ENCODE measurements at regions not wholly inside any gene's neighbourhood (a gene's known extent, or its start where the extent isn't known, plus 50 kb on each side); places are given as distances from the start of the nearest gene placed in this dataset.
"Not testable (repeated sequence)": the region's sequence is repeated elsewhere in the genome, so short reads cannot be mapped to it uniquely, and the experiment has no call there.

DNA sequence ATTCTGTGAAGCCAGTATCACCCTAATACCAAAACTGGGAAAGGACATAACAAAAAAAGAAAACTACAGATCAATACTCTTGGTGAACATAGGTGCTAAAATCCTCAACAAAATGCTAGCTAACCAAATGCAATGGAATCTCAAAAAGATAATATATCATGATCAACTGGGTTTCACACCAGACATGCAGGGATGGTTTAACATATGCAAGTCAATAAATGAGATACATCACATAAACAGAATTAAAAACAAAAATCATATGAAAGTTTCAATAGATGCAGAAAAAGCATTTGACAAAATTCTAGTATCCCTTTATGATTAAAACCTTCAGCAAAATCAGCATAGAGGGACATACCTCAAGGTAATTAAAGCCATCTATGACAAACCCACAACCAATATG lies 198.2 kb upstream of the NDUFV2 start:
- no peak overlapping the region for H3K4me3 Mint-ChIP-seq
- DNase-seq: no peak
- no peak overlapping the region for H3K27ac Mint-ChIP-seq
- CTCF ChIA-PET: no interaction called here
- peaks cover 17% of the 10 kb centered on the region for H3K27me3 Mint-ChIP-seq
- H3K36me3 Mint-ChIP-seq (ENCODE audit: low read depth): no peaks in the 10 kb centered on the region
- peaks cover 2% of the 10 kb centered on the region for H3K9me3 Mint-ChIP-seq
- no peaks in the 10 kb centered on the region for H3K4me1 Mint-ChIP-seq
- POLR2A ChIA-PET: no interaction called here

DNA sequence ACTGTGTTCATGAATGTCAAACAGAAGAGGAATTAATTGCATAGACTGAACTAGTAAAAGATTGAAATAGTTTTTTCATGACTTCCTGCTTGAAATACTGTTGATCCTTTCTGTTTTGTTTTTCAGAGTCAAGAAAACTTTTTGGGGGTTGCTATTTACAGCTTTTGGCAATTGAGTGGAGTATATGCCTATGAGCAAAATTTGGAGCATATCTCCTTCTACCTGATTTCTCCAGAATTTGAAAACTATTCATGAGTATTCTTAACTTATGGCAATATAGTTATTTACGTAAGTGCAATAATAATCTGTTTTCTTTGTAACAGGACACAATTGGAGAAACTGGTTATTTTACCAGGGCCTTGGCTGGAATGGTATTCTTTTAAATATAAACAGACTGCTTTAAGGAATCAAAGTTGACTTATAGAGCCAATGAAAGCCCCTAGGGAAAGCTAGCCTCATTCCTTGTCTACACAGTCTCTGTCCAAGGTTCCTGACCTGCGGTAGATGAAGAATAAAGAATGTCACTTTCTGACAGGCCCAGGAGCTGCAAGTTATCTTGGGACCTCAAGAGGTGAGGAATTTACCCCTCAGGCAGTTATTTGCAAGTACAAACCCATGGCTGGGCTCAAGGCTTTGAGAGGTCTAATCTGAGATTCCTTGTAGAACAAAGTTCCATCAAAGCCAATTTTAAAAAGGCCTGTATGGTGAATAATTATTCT lies 193.5 kb upstream of the NDUFV2 start:
- no peak overlapping the region for H3K4me3 Mint-ChIP-seq
- POLR2A ChIA-PET: no interaction called here
- H3K27ac Mint-ChIP-seq: no peak overlapping the region
- peaks cover 4% of the 10 kb centered on the region for H3K9me3 Mint-ChIP-seq
- no peak for DNase-seq
- peaks cover 3% of the 10 kb centered on the region for H3K4me1 Mint-ChIP-seq
- peaks cover 4% of the 10 kb centered on the region for H3K27me3 Mint-ChIP-seq
- no peaks in the 10 kb centered on the region for H3K36me3 Mint-ChIP-seq (ENCODE audit: low read depth)
- CTCF ChIA-PET: interaction anchor here (0.7 kb wide), 1 partner anchor 13 kb away, joined by 3 read pairs; no protein-coding TSS in a partner anchor

DNA sequence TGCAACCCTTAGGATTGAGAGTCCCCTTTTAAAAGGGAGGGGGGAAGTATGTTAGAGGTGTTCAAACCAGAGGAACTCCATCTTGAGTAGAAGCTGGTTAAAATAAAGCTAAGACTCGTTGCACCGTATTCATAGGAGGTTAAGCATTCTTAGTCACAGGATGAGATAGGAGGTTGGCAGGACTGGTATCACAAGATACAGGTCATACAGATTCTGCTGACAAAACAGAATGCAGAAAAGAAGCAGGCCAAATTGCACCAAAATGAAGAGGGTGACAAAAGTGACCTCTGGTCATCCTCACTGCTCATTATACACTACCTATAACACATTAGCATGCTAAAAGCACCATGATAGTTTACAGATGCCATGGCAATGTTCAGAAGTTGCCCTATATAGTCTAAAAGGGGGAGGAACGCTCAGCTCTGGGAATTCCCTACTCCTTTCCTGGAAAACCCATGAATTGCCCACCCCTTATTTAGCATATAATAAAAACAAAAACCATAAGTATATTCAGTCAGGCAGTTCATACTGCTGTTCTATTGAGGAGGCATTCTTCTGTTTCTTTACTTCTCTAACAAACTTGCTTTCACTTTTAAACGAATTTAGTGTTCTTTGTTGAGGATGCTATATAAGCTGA lies 192.2 kb upstream of the NDUFV2 start:
- no peak overlapping the region for H3K27ac Mint-ChIP-seq
- peaks cover 4% of the 10 kb centered on the region for H3K9me3 Mint-ChIP-seq
- no peak for DNase-seq
- CTCF ChIA-PET: no interaction called here
- POLR2A ChIA-PET: no interaction called here
- H3K4me3 Mint-ChIP-seq: no peak overlapping the region
- no peaks in the 10 kb centered on the region for H3K36me3 Mint-ChIP-seq (ENCODE audit: low read depth)
- peaks cover 3% of the 10 kb centered on the region for H3K4me1 Mint-ChIP-seq
- peaks cover 2% of the 10 kb centered on the region for H3K27me3 Mint-ChIP-seq

- no peak for DNase-seq
- CTCF ChIA-PET: no interaction called here
- Mint-ChIP-seq H3K27ac (no peak overlapping the region), H3K4me1 (peaks cover 3% of the 10 kb centered on the region), H3K27me3 (peaks cover 4% of the 10 kb centered on the region), H3K4me3 (no peak overlapping the region), H3K9me3 (peaks cover 4% of the 10 kb centered on the region), H3K36me3 (ENCODE audit: low read depth) (no peaks in the 10 kb centered on the region)
- POLR2A ChIA-PET: no interaction called here
Observed at GRCh38 chr18:8910843-8911242, 191.7 kb upstream of the NDUFV2 start.

GRCh38 chr18:8911408-8912340 lies 190.8 kb upstream of the NDUFV2 start:
- H3K36me3 Mint-ChIP-seq (ENCODE audit: low read depth): no peaks in the 10 kb centered on the region
- no peak overlapping the region for H3K27ac Mint-ChIP-seq
- H3K27me3 Mint-ChIP-seq: peaks cover 4% of the 10 kb centered on the region

GRCh38 chr18:8912348-8913326 lies 189.9 kb upstream of the NDUFV2 start:
- POLR2A ChIA-PET: no interaction called here
- Mint-ChIP-seq H3K27ac (no peak overlapping the region), H3K4me1 (peaks cover 6% of the 10 kb centered on the region), H3K9me3 (peaks cover 2% of the 10 kb centered on the region), H3K27me3 (peaks cover 4% of the 10 kb centered on the region), H3K4me3 (no peak overlapping the region), H3K36me3 (ENCODE audit: low read depth) (no peaks in the 10 kb centered on the region)
- CTCF ChIA-PET: no interaction called here
- DNase-seq: no peak

More at GRCh38 chr18:8911408-8912340, 190.8 kb upstream of the NDUFV2 start:
- peaks cover 2% of the 10 kb centered on the region for H3K9me3 Mint-ChIP-seq
- DNase-seq: no peak
- ChIA-PET POLR2A (no interaction called here), CTCF (no interaction called here)
- peaks cover 4% of the 10 kb centered on the region for H3K4me1 Mint-ChIP-seq
- no peak overlapping the region for H3K4me3 Mint-ChIP-seq

DNA sequence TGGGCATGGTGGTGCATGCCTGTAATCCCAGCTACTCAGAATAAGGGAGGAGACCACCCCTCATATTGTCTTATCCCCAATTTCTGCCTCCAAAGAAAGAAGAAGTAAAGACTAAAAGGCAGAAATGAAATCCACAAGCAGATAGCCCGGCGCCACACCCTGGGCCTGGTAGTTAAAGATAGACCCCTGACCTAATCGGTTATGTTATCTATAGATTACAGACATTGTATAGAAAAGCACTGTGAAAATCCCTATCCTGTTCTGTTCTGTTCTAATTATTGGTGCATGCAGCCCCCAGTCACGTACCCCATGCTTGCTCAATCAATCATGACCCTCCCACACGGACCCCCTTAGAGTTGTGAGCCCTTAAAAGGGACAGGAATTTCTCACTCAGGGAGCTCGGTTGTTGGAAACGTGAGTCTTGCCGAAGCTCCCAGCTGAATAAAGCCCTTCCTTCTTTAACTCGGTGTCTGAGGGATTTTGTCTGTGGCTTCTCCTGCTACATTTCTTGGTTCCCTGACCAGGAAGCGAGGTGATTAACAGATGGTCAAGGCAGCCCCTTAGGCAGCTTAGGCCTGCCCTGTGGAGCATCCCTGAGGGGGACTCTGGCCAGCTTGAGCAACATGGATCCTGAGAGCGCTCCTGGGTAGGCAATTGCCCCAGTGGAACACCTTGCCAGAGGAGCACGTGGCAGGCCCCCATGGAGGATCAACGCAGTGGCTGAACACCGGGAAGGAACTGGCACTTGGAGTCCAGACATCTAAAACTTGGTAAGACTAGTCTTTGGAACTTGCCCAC lies 188.7 kb upstream of the NDUFV2 start:
- H3K4me1 Mint-ChIP-seq; POLR2A ChIA-PET; H3K36me3 Mint-ChIP-seq (ENCODE audit: low read depth); H3K4me3 Mint-ChIP-seq; CTCF ChIA-PET; H3K27ac Mint-ChIP-seq; H3K27me3 Mint-ChIP-seq; DNase-seq; H3K9me3 Mint-ChIP-seq: not testable (repeated sequence)

DNA sequence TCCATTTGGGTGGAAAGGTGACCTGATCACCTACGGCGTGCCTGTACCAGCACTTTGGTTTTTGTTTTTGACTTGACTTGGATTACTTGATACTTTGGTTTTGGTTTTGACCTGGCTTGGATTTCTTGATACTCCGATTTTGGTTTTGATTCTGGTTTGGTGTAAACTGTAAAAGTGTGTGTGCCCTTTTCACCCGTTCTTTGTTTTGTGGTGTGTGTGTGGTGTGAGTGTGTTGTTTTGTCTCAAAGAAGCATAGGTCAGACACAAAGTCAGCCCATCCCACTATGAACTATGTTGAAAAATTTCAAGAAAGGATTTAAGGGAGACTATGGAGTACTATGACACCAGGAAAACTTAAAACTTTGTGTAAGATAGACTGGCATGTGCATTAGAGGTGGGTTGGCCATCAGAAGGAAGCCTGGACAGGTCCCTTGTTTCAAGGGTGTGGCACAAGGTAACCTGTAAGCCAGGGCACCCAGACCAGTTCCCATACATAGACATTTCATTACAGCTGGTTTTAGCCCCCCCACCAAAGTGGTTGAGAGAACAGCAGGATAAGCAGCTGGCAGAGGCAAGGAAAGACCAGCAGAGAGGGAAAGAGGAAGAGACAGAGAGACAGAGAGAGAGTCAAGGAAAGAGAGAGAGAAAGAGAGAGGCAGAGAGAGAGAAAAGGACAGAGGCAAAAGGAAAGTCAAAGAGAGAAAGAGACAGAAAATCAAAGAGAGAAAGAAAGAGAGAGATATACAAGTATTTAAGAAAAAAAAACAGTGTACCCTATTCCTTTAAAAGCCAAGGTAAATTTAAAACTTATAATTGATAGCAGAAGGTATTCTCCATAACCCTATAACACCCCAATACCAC lies 187.9 kb upstream of the NDUFV2 start:
- POLR2A ChIA-PET; DNase-seq; H3K36me3 Mint-ChIP-seq (ENCODE audit: low read depth); H3K27me3 Mint-ChIP-seq; H3K9me3 Mint-ChIP-seq; CTCF ChIA-PET; H3K27ac Mint-ChIP-seq; H3K4me3 Mint-ChIP-seq; H3K4me1 Mint-ChIP-seq: not testable (repeated sequence)

DNA sequence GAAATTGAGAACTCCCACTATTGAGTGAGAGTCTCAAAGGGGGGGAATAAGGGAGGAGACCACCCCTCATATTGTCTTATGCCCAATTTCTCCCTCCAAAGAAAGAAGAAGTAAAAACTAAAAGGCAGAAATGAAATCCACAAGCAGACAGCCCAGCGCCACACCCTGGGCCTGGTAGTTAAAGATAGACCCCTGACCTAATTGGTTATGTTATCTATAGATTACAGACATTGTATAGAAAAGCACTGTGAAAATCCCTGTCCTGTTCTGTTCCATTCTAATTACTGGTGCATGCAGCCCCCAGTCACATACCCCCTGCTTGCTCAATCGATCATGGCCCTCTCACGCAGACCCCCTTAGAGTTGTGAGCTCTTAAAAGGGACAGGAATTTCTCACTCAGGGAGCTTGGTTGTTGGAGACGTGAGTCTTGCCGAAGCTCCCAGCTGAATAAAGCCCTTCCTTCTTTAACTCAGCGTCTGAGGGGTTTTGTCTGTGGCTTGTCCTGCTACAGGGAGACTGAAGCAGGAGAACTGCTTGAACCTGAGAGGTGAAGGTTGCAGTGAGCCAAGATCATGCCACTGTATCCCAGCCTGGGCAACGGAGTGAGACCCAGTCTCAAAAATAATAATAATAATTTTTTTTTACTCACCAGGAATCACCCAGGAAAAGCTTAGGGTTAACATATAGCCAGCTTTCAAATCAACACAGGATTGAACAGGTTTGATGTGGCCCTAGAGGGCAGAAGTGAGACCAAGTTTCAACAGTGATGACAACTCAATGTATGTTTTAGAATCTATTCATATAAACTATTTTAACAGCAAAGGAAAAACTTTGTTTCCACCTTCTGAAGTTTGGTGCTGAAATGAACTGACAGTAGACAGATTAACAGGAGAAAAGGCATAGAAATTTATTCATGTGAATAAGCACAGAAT lies 181.4 kb upstream of the NDUFV2 start:
- H3K4me1 Mint-ChIP-seq; H3K27me3 Mint-ChIP-seq; H3K36me3 Mint-ChIP-seq (ENCODE audit: low read depth); H3K4me3 Mint-ChIP-seq; H3K9me3 Mint-ChIP-seq; DNase-seq; H3K27ac Mint-ChIP-seq; POLR2A ChIA-PET: not testable (repeated sequence)
- CTCF ChIA-PET: interaction anchor here (1.0 kb wide), 1 partner anchor 67 kb away, joined by 3 read pairs; no protein-coding TSS in a partner anchor

DNA sequence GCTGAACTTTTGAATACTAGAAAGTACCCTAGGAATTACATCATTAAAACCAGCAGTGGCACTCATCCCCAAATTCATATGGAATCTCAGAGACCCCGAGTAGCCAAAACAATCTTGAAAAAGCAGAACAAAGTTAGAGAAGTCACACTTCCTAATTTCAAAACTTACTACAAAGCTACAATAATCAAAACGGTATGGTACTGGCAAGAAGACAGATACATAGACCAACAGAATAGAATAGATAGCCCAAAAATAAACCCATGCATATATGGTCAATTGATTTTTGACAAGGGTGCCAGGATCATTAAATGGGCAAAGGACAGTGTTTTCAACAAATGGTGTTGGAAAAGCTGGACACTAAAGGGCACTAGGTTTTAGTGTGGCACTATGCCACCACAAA lies 176.0 kb upstream of the NDUFV2 start:
- Mint-ChIP-seq H3K4me3 (no peak overlapping the region), H3K27me3 (peaks cover 6% of the 10 kb centered on the region), H3K27ac (no peak overlapping the region), H3K4me1 (no peaks in the 10 kb centered on the region), H3K9me3 (peaks cover 26% of the 10 kb centered on the region), H3K36me3 (ENCODE audit: low read depth) (no peaks in the 10 kb centered on the region)
- DNase-seq: no peak
- CTCF ChIA-PET: no interaction called here
- POLR2A ChIA-PET: no interaction called here

GRCh38 chr18:8928044-8928443 lies 174.5 kb upstream of the NDUFV2 start:
- no peak overlapping the region for H3K4me3 Mint-ChIP-seq
- POLR2A ChIA-PET: no interaction called here
- H3K4me1 Mint-ChIP-seq: no peaks in the 10 kb centered on the region
- no peaks in the 10 kb centered on the region for H3K36me3 Mint-ChIP-seq (ENCODE audit: low read depth)
- DNase-seq: no peak
- H3K27ac Mint-ChIP-seq: no peak overlapping the region
- H3K27me3 Mint-ChIP-seq: peaks cover 2% of the 10 kb centered on the region
- CTCF ChIA-PET: no interaction called here
- peaks cover 26% of the 10 kb centered on the region for H3K9me3 Mint-ChIP-seq
